Chondrocyte (in vitro differentiated cells): ENCODE measurements at regions not wholly inside any gene's neighbourhood (a gene's known extent, or its start where the extent isn't known, plus 50 kb on each side); places are given as distances from the start of the nearest gene placed in this dataset.

Experiments used
- DNase-seq: peaks from one replicate; pipeline ENCODE4 v3.0.0; 2021; ENCODE audit warnings: mixed read lengths, low spot score
- H3K27ac Mint-ChIP-seq: one replicate; pipeline ENCODE4 v1.8.0; 2021; ENCODE audit warnings: mild to moderate bottlenecking, moderate library complexity, mixed read lengths; ENCODE audit not compliant: unreplicated experiment
- H3K27me3 Mint-ChIP-seq: 2 replicates; pipeline ENCODE4 v1.8.0; 2021; ENCODE audit warnings: low read depth, mixed read lengths
- H3K36me3 Mint-ChIP-seq: 2 replicates; pipeline ENCODE4 v1.8.0; 2021; ENCODE audit warnings: low read depth, mixed read lengths
- H3K4me1 Mint-ChIP-seq: 2 replicates; pipeline ENCODE4 v1.8.0; 2021; ENCODE audit warnings: low read depth, mild to moderate bottlenecking, mixed read lengths
- H3K4me3 Mint-ChIP-seq: one replicate; pipeline ENCODE4 v1.8.0; 2021; ENCODE audit warnings: mild to moderate bottlenecking, moderate library complexity, mixed read lengths; ENCODE audit not compliant: unreplicated experiment
- H3K9me3 Mint-ChIP-seq: 2 replicates; pipeline ENCODE4 v1.8.0; 2021; ENCODE audit warnings: low read depth, mixed read lengths
- TF ChIP-seq, protein P1 (sequence below): fragments of 200-600 bp; sonication (generic); IDR thresholded peaks from 2 replicates; pipeline ENCODE4 v1.5.0; 2021; ENCODE audit warnings: antibody characterized with exemption, mild to moderate bottlenecking, moderate library complexity

DNA sequence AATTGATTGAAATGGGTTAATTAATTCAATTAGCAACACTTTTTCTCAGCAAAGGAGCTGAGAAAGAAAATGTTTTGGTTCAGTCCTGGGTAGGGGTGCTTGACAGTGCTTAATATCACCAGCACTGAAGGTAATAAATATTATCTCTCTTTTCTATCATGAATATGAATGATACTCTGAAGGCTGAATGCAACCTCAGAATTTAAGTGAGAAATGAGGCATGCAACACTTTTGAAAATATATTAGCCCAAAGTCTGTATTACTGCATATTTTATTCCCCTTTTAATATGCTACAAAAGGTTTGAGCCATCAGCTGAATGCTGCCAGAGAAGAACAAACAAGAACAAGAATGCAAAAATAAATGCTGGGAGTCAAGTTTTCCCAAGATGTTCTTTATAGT, 52.0 kb upstream of the SAMSN1 start:
- H3K27ac Mint-ChIP-seq = no peak overlapping the region
- H3K36me3 Mint-ChIP-seq = no peaks in the 10 kb centered on the region
- TF ChIP-seq, protein P1, sequence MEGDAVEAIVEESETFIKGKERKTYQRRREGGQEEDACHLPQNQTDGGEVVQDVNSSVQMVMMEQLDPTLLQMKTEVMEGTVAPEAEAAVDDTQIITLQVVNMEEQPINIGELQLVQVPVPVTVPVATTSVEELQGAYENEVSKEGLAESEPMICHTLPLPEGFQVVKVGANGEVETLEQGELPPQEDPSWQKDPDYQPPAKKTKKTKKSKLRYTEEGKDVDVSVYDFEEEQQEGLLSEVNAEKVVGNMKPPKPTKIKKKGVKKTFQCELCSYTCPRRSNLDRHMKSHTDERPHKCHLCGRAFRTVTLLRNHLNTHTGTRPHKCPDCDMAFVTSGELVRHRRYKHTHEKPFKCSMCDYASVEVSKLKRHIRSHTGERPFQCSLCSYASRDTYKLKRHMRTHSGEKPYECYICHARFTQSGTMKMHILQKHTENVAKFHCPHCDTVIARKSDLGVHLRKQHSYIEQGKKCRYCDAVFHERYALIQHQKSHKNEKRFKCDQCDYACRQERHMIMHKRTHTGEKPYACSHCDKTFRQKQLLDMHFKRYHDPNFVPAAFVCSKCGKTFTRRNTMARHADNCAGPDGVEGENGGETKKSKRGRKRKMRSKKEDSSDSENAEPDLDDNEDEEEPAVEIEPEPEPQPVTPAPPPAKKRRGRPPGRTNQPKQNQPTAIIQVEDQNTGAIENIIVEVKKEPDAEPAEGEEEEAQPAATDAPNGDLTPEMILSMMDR = no peak
- DNase-seq = no peak
- H3K4me3 Mint-ChIP-seq = no peak overlapping the region
- H3K9me3 Mint-ChIP-seq = peaks cover 11% of the 10 kb centered on the region
- H3K4me1 Mint-ChIP-seq = peaks cover under 1% of the 10 kb centered on the region
- H3K27me3 Mint-ChIP-seq = peaks cover 2% of the 10 kb centered on the region
